Transverse colon (tissue), 4 donors: ENCODE measurements at regions not wholly inside any gene's neighbourhood (a gene's known extent, or its start where the extent isn't known, plus 50 kb on each side); places are given as distances from the start of the nearest gene placed in this dataset.

Experiments
- EP300 ChIP-seq: sonication (generic); formaldehyde crosslinking; IDR thresholded peaks from one replicate; pipeline ENCODE4 v1.6.1; 2017; ENCODE audit warnings: antibody characterized with exemption, low read depth
- POLR2A ChIP-seq: fragments of 450-650 bp; IDR thresholded peaks from one replicate; pipeline ENCODE4 v1.6.1; 2016; ENCODE audit warnings: antibody characterized with exemption, mild to moderate bottlenecking, moderate library complexity
- POLR2AphosphoS5 ChIP-seq, 3 donors: sonication (generic); formaldehyde crosslinking; IDR thresholded peaks; one replicate each; pipeline ENCODE4 v1.6.1; 2016; ENCODE audit warnings: antibody characterized with exemption in 3 of 3
- TF ChIP-seq, protein P1 (sequence below), 5 experiments: fragments of 200-600 bp in 3 of 5; fragments of 450-650 bp in 2 of 5; sonication (generic) in 3 of 5; IDR thresholded peaks; 1 replicate in 2 of 5; 2 replicates in 3 of 5; pipeline ENCODE4 v1.5.1; 2016 to 2017; ENCODE audit warnings: antibody characterized with exemption in 5 of 5, inconsistent platforms in 3 of 5, mild to moderate bottlenecking in 2 of 5, moderate library complexity in 1 of 5

DNA sequence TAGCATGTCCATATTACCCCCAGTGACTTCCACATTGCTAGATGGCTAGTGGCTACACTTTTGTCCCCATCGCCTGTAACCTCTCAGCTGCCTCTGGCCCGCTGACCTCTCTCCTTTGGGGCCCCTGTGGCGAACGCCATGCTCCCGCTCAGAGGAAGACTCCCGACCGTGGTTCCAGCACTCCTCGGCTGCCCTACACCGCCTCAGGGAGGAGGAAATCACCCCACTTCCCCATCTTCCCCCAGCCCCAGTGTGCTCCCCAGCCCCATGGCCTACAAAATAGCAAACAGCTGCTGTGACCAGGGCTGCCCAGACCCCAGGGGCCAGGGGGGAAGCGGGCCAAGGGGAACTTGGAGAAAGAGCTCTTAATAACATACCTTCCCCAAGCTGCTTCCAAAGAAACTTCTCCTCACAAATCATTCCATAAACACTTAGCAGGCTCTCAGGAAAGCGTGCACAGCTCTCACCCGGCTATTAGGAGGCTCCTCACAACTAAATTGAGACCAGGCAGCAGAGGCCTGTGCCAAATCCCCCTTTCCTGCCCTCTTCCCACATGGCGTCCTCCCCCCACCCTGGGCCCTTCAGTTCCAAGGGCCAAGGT is 63.5 kb upstream of the WNT11 start:
- TF ChIP-seq, protein P1, sequence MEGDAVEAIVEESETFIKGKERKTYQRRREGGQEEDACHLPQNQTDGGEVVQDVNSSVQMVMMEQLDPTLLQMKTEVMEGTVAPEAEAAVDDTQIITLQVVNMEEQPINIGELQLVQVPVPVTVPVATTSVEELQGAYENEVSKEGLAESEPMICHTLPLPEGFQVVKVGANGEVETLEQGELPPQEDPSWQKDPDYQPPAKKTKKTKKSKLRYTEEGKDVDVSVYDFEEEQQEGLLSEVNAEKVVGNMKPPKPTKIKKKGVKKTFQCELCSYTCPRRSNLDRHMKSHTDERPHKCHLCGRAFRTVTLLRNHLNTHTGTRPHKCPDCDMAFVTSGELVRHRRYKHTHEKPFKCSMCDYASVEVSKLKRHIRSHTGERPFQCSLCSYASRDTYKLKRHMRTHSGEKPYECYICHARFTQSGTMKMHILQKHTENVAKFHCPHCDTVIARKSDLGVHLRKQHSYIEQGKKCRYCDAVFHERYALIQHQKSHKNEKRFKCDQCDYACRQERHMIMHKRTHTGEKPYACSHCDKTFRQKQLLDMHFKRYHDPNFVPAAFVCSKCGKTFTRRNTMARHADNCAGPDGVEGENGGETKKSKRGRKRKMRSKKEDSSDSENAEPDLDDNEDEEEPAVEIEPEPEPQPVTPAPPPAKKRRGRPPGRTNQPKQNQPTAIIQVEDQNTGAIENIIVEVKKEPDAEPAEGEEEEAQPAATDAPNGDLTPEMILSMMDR (IDR thresholded peaks at IDR 0.05) = no peak
- TF ChIP-seq POLR2A (no peak), POLR2AphosphoS5 (IDR thresholded peaks at IDR 0.05) (no peak), EP300 (no peak)
